B cell (primary cell): ENCODE measurements at regions not wholly inside any gene's neighbourhood (a gene's known extent, or its start where the extent isn't known, plus 50 kb on each side); places are given as distances from the start of the nearest gene placed in this dataset.
"Not testable (repeated sequence)": the region's sequence is repeated elsewhere in the genome, so short reads cannot be mapped to it uniquely, and the experiment has no call there.

Source experiments
- ATAC-seq: fragments of 200-7000 bp; cut with Tn5 transposase; one replicate; pipeline ENCODE4 v1.10.0; 2021; ENCODE audit warnings: low read depth, mild to moderate bottlenecking, moderate number of reproducible peaks, moderate library complexity
- CTCF ChIA-PET: fragments of 350-600 bp; sonication (Branson Sonifier 250); formaldehyde crosslinking; loops from one replicate; lab custom pipeline; 2021; ENCODE audit warnings: antibody characterized with exemption, inconsistent platforms; lab: Charles Lee
- POLR2A ChIA-PET: fragments of 350-600 bp; sonication (Branson Sonifier 250); formaldehyde crosslinking; loops from one replicate; lab custom pipeline; 2021; ENCODE audit warnings: antibody characterized with exemption; lab: Charles Lee
- DNase-seq: peaks from one replicate; pipeline ENCODE4 v3.0.0; 2013
- H2AFZ ChIP-seq: 2 replicates; pipeline ENCODE4 v1.6.1; 2012; ENCODE audit warnings: mild to moderate bottlenecking, low read depth, low read length; ENCODE audit not compliant: insufficient read depth, poor library complexity, severe bottlenecking
- H3K27ac ChIP-seq, 2 donors: 1 replicate in 1 of 2; 2 replicates in 1 of 2; pipeline ENCODE4 v1.5.1; 2012 to 2013; ENCODE audit warnings: low read length in 2 of 2, mild to moderate bottlenecking in 2 of 2, moderate library complexity in 1 of 2
- H3K27me3 ChIP-seq, 4 experiments: fragments of 200-600 bp in 1 of 4; sonication (generic) in 1 of 4; replicated peaks in 1 of 4; 1 replicate in 2 of 4; 2 replicates in 2 of 4; pipeline versions ENCODE4 v1.6.1 to v1.7.0; 2013 to 2016; ENCODE audit warnings: low read length in 3 of 4, mild to moderate bottlenecking in 2 of 4, mixed read lengths in 1 of 4, moderate library complexity in 1 of 4; ENCODE audit not compliant: insufficient read depth in 4 of 4, control insufficient read depth in 3 of 4; ENCODE audit errors: control extremely low read depth in 1 of 4
- H3K36me3 ChIP-seq, 2 experiments: replicated peaks in 1 of 2; 1 replicate in 1 of 2; 2 replicates in 1 of 2; pipeline versions ENCODE4 v1.6.1 to v1.7.1; 2013; ENCODE audit warnings: low read length in 1 of 2; ENCODE audit not compliant: insufficient read depth in 2 of 2, control insufficient read depth in 1 of 2; ENCODE audit errors: control extremely low read depth in 1 of 2, extremely low read depth in 1 of 2
- H3K4me1 ChIP-seq, 2 donors: fragments of 200-600 bp in 1 of 2; sonication (generic) in 1 of 2; 1 replicate in 1 of 2; 2 replicates in 1 of 2; pipeline versions ENCODE4 v1.5.1 to v1.6.1; 2013 to 2017; ENCODE audit warnings: low read length in 2 of 2; ENCODE audit not compliant: control insufficient read depth in 2 of 2, insufficient read depth in 2 of 2
- H3K4me2 ChIP-seq: replicated peaks from 2 replicates; pipeline ENCODE3; 2012; ENCODE audit warnings: mild to moderate bottlenecking, low read depth, low read length; ENCODE audit not compliant: poor library complexity, severe bottlenecking
- H3K4me3 ChIP-seq, 5 experiments: fragments of 200-600 bp in 1 of 5; sonication (generic) in 1 of 5; 1 replicate in 3 of 5; 2 replicates in 2 of 5; pipeline versions ENCODE4 v1.5.1 to v1.7.0; 2011 to 2016; ENCODE audit warnings: low read length in 4 of 5, mild to moderate bottlenecking in 4 of 5, low read depth in 2 of 5, control low read depth in 1 of 5, moderate library complexity in 1 of 5; ENCODE audit not compliant: insufficient read depth in 1 of 5; ENCODE audit errors: control extremely low read depth in 1 of 5, extremely low read depth in 1 of 5
- H3K79me2 ChIP-seq: fragments of 200-600 bp; sonication (generic); one replicate; pipeline ENCODE4 v1.6.0; 2016; ENCODE audit warnings: low read length; ENCODE audit not compliant: control insufficient read depth, insufficient read depth
- H3K9ac ChIP-seq: fragments of 200-600 bp; sonication (generic); 2 replicates; pipeline ENCODE4 v1.6.1; 2017; ENCODE audit warnings: mild to moderate bottlenecking, low read length, moderate library complexity
- H3K9me3 ChIP-seq, 3 donors: one replicate each; pipeline versions ENCODE4 v1.6.1 to v1.7.1; 2013; ENCODE audit warnings: low read length in 2 of 3; ENCODE audit not compliant: control insufficient read depth in 2 of 3, insufficient read depth in 1 of 3; ENCODE audit errors: control extremely low read depth in 1 of 3
- H4K20me1 ChIP-seq: 2 replicates; pipeline ENCODE4 v1.6.0; 2012; ENCODE audit warnings: mild to moderate bottlenecking, low read length; ENCODE audit not compliant: insufficient read depth, control insufficient read depth, poor library complexity, severe bottlenecking
- H3K27ac Mint-ChIP-seq: one replicate; pipeline ENCODE4 v1.8.0; 2021; ENCODE audit warnings: mixed read lengths
- H3K27me3 Mint-ChIP-seq: one replicate; pipeline ENCODE4 v1.8.0; 2021; ENCODE audit warnings: mixed read lengths
- H3K4me1 Mint-ChIP-seq: one replicate; pipeline ENCODE4 v1.8.0; 2021; ENCODE audit warnings: mixed read lengths
- H3K4me3 Mint-ChIP-seq: one replicate; pipeline ENCODE4 v1.8.0; 2021; ENCODE audit warnings: mixed read lengths
- H3K9me3 Mint-ChIP-seq: one replicate; pipeline ENCODE4 v1.8.0; 2022; ENCODE audit warnings: mixed read lengths; ENCODE audit not compliant: insufficient read depth
- EZH2 ChIP-seq: IDR thresholded peaks from 2 replicates; pipeline ENCODE4 v1.6.1; 2012; ENCODE audit warnings: borderline replicate concordance, low read depth, mild to moderate bottlenecking, moderate library complexity, low read length; ENCODE audit not compliant: insufficient read depth, poor library complexity, severe bottlenecking
- WGBS: methylation state at CpG from one replicate; pipeline ENCODE4 v1.1.5; 2013; ENCODE audit warnings: missing lambda C conversion rate; ENCODE audit not compliant: insufficient coverage; 5-methylcytosine and 5-hydroxymethylcytosine counted together
- intact Hi-C: fragments of 100-400 bp; cut with micrococcal nuclease; formaldehyde crosslinking; loops from one replicate; pipeline ENCODE4 v1.10.0; 2022
- TF ChIP-seq, protein P1 (sequence below): fragments of 200-600 bp; IDR thresholded peaks from one replicate; pipeline ENCODE4 v1.8.0; 2022; ENCODE audit warnings: antibody characterized with exemption, mild to moderate bottlenecking

DNA sequence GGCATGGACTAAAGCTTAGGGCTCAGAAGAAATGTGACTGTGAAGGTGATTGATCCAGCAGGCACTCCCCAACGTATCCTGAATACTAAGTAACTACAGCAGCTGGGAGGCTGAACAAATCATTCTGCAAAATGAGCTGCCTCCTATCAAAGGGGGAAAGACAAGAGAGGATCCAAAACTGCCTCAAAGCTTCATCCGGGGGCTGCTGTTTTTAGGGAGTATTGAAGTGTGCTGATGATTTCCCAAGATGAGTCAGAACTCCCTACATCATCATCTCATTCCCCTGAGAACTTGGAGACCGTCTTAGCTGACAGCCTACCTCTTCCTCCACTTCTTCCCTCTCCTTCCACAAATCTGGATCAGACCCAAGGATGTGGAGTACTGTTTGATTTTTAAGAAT is 108.4 kb upstream of the GRAMD1B start:
- Histone ChIP-seq H3K27ac (no peak overlapping the region), H4K20me1 (no peaks in the 10 kb centered on the region), H2AFZ (no peak overlapping the region), H3K4me3 (no peak overlapping the region), H3K36me3 (no peaks in the 10 kb centered on the region), H3K27me3 (peaks cover 0 to 4% (median 3%) of the 10 kb centered on the region in 4 experiments), H3K4me1 (no peaks in the 10 kb centered on the region), H3K79me2 (no peaks in the 10 kb centered on the region), H3K9ac (no peak overlapping the region), H3K4me2 (no peak overlapping the region), H3K9me3 (no peaks in the 10 kb centered on the region)
- Mint-ChIP-seq H3K4me3 (no peak overlapping the region), H3K4me1 (no peaks in the 10 kb centered on the region), H3K9me3 (no peaks in the 10 kb centered on the region), H3K27ac (no peak overlapping the region), H3K27me3 (peaks cover 7% of the 10 kb centered on the region)
- ChIA-PET CTCF (no interaction called here), POLR2A (no interaction called here)
- 80% methylated on average over 1 of the region's 3 CpGs for WGBS
- intact Hi-C loops: no loop called here
- TF ChIP-seq EZH2: no peak
- TF ChIP-seq, protein P1, sequence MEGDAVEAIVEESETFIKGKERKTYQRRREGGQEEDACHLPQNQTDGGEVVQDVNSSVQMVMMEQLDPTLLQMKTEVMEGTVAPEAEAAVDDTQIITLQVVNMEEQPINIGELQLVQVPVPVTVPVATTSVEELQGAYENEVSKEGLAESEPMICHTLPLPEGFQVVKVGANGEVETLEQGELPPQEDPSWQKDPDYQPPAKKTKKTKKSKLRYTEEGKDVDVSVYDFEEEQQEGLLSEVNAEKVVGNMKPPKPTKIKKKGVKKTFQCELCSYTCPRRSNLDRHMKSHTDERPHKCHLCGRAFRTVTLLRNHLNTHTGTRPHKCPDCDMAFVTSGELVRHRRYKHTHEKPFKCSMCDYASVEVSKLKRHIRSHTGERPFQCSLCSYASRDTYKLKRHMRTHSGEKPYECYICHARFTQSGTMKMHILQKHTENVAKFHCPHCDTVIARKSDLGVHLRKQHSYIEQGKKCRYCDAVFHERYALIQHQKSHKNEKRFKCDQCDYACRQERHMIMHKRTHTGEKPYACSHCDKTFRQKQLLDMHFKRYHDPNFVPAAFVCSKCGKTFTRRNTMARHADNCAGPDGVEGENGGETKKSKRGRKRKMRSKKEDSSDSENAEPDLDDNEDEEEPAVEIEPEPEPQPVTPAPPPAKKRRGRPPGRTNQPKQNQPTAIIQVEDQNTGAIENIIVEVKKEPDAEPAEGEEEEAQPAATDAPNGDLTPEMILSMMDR: no peak
- ATAC-seq (no peak), DNase-seq (no peak)

DNA sequence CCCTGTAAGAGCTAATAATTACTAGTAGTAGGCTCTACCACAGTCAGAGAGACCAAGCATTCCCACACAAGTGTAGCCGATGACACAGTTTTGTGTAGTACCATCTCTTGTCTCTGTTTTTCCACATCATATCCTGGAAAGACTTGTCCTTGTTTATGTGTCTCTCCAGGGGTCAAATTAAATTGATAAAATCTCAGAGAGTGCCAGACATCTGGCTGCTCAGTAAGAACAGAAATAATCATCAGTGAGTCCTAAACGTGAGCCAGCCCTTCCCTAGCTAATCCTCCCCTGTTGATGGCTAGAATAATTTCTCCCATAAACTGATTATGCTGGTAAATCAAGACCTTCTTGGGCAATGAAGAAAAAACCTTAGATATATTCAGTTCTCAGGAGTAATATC is 111.4 kb upstream of the GRAMD1B start:
- no peak overlapping the region for H3K9ac ChIP-seq
- 100% methylated on average over 1 of the region's 2 CpGs for WGBS
- CTCF ChIA-PET: no interaction called here

DNA sequence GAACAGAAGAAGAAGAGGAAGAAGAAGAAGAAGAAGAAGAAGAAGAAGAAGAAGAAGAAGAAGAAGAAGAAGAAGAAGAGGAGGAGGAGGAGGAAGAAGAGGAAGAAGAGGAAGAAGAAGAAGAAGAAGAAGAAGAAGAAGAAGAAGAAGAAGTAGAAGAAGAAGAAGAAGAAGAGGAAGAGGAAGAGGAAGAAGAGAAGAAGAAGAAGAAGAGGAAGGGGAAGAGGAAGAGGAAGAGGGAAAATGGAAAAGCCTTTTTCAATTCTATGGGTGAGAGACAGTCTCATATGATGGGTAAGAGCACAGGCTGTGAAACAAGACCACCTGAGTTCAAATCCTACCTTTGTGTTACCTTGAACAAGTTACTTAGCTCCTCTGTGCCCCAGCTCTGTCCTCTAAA is 111.9 kb upstream of the GRAMD1B start:
- H3K36me3 ChIP-seq, CTCF ChIA-PET, H3K4me3 Mint-ChIP-seq, H3K27me3 ChIP-seq, H3K4me1 ChIP-seq, H3K4me1 Mint-ChIP-seq, H3K9me3 Mint-ChIP-seq, H4K20me1 ChIP-seq, H3K27ac Mint-ChIP-seq, POLR2A ChIA-PET, H3K79me2 ChIP-seq, intact Hi-C loops, H3K27ac ChIP-seq, ATAC-seq, H2AFZ ChIP-seq, H3K4me2 ChIP-seq, H3K9me3 ChIP-seq, H3K4me3 ChIP-seq, H3K9ac ChIP-seq, DNase-seq: not testable (repeated sequence)
- peaks cover 10% of the 10 kb centered on the region for H3K27me3 Mint-ChIP-seq

More for the DNA sequence above, 111.4 kb upstream of the GRAMD1B start:
- no peaks in the 10 kb centered on the region for H3K9me3 ChIP-seq
- H3K4me3 ChIP-seq: no peak overlapping the region
- H3K27ac ChIP-seq: no peak overlapping the region
- no peak overlapping the region for H2AFZ ChIP-seq
- POLR2A ChIA-PET: no interaction called here
- no peak overlapping the region for H3K4me3 Mint-ChIP-seq
- intact Hi-C loops: no loop called here
- H3K36me3 ChIP-seq: no peaks in the 10 kb centered on the region
- H3K4me1 Mint-ChIP-seq: no peaks in the 10 kb centered on the region
- ATAC-seq (no peak), DNase-seq (no peak)
- H3K9me3 Mint-ChIP-seq: no peaks in the 10 kb centered on the region
- H3K27me3 Mint-ChIP-seq: peaks cover 10% of the 10 kb centered on the region
- no peaks in the 10 kb centered on the region for H3K79me2 ChIP-seq
- no peaks in the 10 kb centered on the region for H4K20me1 ChIP-seq
- no peak overlapping the region for H3K4me2 ChIP-seq
- no peak overlapping the region for H3K27ac Mint-ChIP-seq
- H3K4me1 ChIP-seq: no peaks in the 10 kb centered on the region
- TF ChIP-seq, protein P1: no peak
- no peak for TF ChIP-seq EZH2
- H3K27me3 ChIP-seq: peaks cover 0 to 2% (median 0%) of the 10 kb centered on the region in 4 experiments
